ENCODE measurements at regions not wholly inside any gene's neighbourhood (a gene's known extent, or its start where the extent isn't known, plus 50 kb on each side); places are given as distances from the start of the nearest gene placed in this dataset.

GRCh38 chr15:39074341-39074985 lies 506.4 kb upstream of the THBS1 start:
- Histone ChIP-seq H3K36me3 (no peaks in the 10 kb centered on the region), H3K9me3 (no peaks in the 10 kb centered on the region), H3K27me3 (replicated peaks; ENCODE audit: insufficient read depth) (no peaks in the 10 kb centered on the region), H3K4me1 (ENCODE audit: control insufficient read depth in 1 of 2, low read depth in 2 of 2) (no peaks in the 10 kb centered on the region), H3K27ac (no peak overlapping the region), H3K4me3 (no peak overlapping the region)
- no peak for TF ChIP-seq CTCF (IDR thresholded peaks at IDR 0.05)
- ATAC-seq (ENCODE audit: insufficient number of reproducible peaks, low FRiP score, low read depth) (no peak), DNase-seq (ENCODE audit: low spot score) (no peak)

GRCh38 chr15:39075311-39075710 lies 505.6 kb upstream of the THBS1 start:
- H3K4me3 ChIP-seq: no peak overlapping the region
- H3K36me3 ChIP-seq: no peaks in the 10 kb centered on the region
- H3K9me3 ChIP-seq: no peaks in the 10 kb centered on the region
- no peaks in the 10 kb centered on the region for H3K4me1 ChIP-seq (ENCODE audit: control insufficient read depth in 1 of 2, low read depth in 2 of 2)
- no peak for TF ChIP-seq CTCF (IDR thresholded peaks at IDR 0.05)
- ATAC-seq (ENCODE audit: insufficient number of reproducible peaks, low FRiP score, low read depth) (no peak), DNase-seq (ENCODE audit: low spot score) (no peak)
- no peak overlapping the region for H3K27ac ChIP-seq
- H3K27me3 ChIP-seq (replicated peaks; ENCODE audit: insufficient read depth): no peaks in the 10 kb centered on the region

GRCh38 chr15:39075756-39076341 lies 505.0 kb upstream of the THBS1 start:
- H3K27ac ChIP-seq: no peak overlapping the region
- no peaks in the 10 kb centered on the region for H3K9me3 ChIP-seq
- no peaks in the 10 kb centered on the region for H3K36me3 ChIP-seq
- H3K4me3 ChIP-seq: no peak overlapping the region
- ATAC-seq (ENCODE audit: insufficient number of reproducible peaks, low FRiP score, low read depth): no peak
- TF ChIP-seq CTCF (IDR thresholded peaks at IDR 0.05): no peak
- H3K4me1 ChIP-seq (ENCODE audit: control insufficient read depth in 1 of 2, low read depth in 2 of 2): no peaks in the 10 kb centered on the region
- no peak for DNase-seq (ENCODE audit: low spot score)
- H3K27me3 ChIP-seq (replicated peaks; ENCODE audit: insufficient read depth): no peaks in the 10 kb centered on the region

GRCh38 chr15:39078026-39078425 lies 502.9 kb upstream of the THBS1 start:
- ATAC-seq (ENCODE audit: insufficient number of reproducible peaks, low FRiP score, low read depth) (no peak), DNase-seq (ENCODE audit: low spot score) (no peak)
- H3K27ac ChIP-seq: no peak overlapping the region
- no peak for TF ChIP-seq CTCF (IDR thresholded peaks at IDR 0.05)
- no peaks in the 10 kb centered on the region for H3K36me3 ChIP-seq
- H3K4me1 ChIP-seq (ENCODE audit: control insufficient read depth in 1 of 2, low read depth in 2 of 2): no peaks in the 10 kb centered on the region
- no peak overlapping the region for H3K4me3 ChIP-seq
- H3K9me3 ChIP-seq: no peaks in the 10 kb centered on the region
- H3K27me3 ChIP-seq (replicated peaks; ENCODE audit: insufficient read depth): no peaks in the 10 kb centered on the region

GRCh38 chr15:39079296-39079847 lies 501.5 kb upstream of the THBS1 start:
- no peak for ATAC-seq (ENCODE audit: insufficient number of reproducible peaks, low FRiP score, low read depth)
- H3K9me3 ChIP-seq: no peaks in the 10 kb centered on the region

More at GRCh38 chr15:39079296-39079847, 501.5 kb upstream of the THBS1 start:
- DNase-seq (ENCODE audit: low spot score): no peak
- Histone ChIP-seq H3K36me3 (no peaks in the 10 kb centered on the region), H3K4me1 (ENCODE audit: control insufficient read depth in 1 of 2, low read depth in 2 of 2) (no peaks in the 10 kb centered on the region), H3K27ac (no peak overlapping the region), H3K4me3 (no peak overlapping the region), H3K27me3 (replicated peaks; ENCODE audit: insufficient read depth) (no peaks in the 10 kb centered on the region)
- no peak for TF ChIP-seq CTCF (IDR thresholded peaks at IDR 0.05)

Data from thoracic aorta (tissue), 2 donors.